Stomach (tissue), 8 donors: ENCODE measurements at regions not wholly inside any gene's neighbourhood (a gene's known extent, or its start where the extent isn't known, plus 50 kb on each side); places are given as distances from the start of the nearest gene placed in this dataset.

Experiments
- DNase-seq, 2 donors: peaks; one replicate each; pipeline versions ENCODE4 v3.0.0 to v3.0.0-alpha.2; 2013 to 2019
- H3K27ac ChIP-seq, 5 donors: fragments of 200-600 bp in 4 of 5; sonication (generic) in 4 of 5; one replicate each; pipeline ENCODE4 v1.5.1; 2013 to 2019; ENCODE audit warnings: mild to moderate bottlenecking in 1 of 5, moderate library complexity in 1 of 5
- H3K27me3 ChIP-seq, 3 donors: fragments of 200-600 bp; sonication (generic); one replicate each; pipeline ENCODE4 v1.5.1; 2017 to 2019; ENCODE audit warnings: mixed run types in 1 of 3
- H3K36me3 ChIP-seq, 4 donors: fragments of 200-600 bp; sonication (generic); 1 replicate in 3 of 4; 2 replicates in 1 of 4; pipeline ENCODE4 v1.5.1; 2016 to 2019
- H3K4me1 ChIP-seq, 4 donors: fragments of 200-600 bp; sonication (generic); one replicate each; pipeline ENCODE4 v1.5.1; 2016 to 2019
- H3K4me3 ChIP-seq, 4 donors: fragments of 200-600 bp; sonication (generic) in 3 of 4; one replicate each; pipeline ENCODE4 v1.5.1; 2016 to 2019; ENCODE audit warnings: mild to moderate bottlenecking in 1 of 4
- H3K9me3 ChIP-seq, 4 donors: fragments of 200-600 bp; sonication (generic); one replicate each; pipeline ENCODE4 v1.5.1; 2016 to 2019
- CTCF ChIP-seq, 7 experiments: fragments of 450-650 bp in 4 of 7; fragments of 200-600 bp in 3 of 7; sonication (generic) in 3 of 7; IDR thresholded peaks; one replicate each; pipeline ENCODE4 v1.5.1; 2016 to 2019; ENCODE audit warnings: antibody characterized with exemption in 7 of 7, control low read depth in 2 of 7, mild to moderate bottlenecking in 1 of 7
- EP300 ChIP-seq: sonication (generic); formaldehyde crosslinking; IDR thresholded peaks from one replicate; pipeline ENCODE4 v1.6.1; 2017; ENCODE audit warnings: antibody characterized with exemption
- POLR2A ChIP-seq, 4 donors: fragments of 450-650 bp; IDR thresholded peaks; one replicate each; pipeline ENCODE4 v1.6.1; 2016; ENCODE audit warnings: antibody characterized with exemption in 4 of 4, control low read depth in 2 of 4, mild to moderate bottlenecking in 1 of 4, moderate library complexity in 1 of 4
- POLR2AphosphoS5 ChIP-seq, 3 donors: sonication (generic); formaldehyde crosslinking; IDR thresholded peaks; one replicate each; pipeline ENCODE4 v1.6.1; 2016; ENCODE audit warnings: antibody characterized with exemption in 3 of 3
- WGBS, 5 donors: extraction: QIAGEN DNeasy Blood & Tissue Kit in 3 of 5; methylation state at CpG; one replicate each; pipeline versions ENCODE4 v1.1.5 to v1.1.7; 2013 to 2018; 5-methylcytosine and 5-hydroxymethylcytosine counted together
- intact Hi-C: fragments of 100-400 bp; cut with DNase I; formaldehyde crosslinking; loops from one replicate; pipeline ENCODE4 v1.15.1; 2023; ENCODE audit warnings: low total_unique reads
- donor health status: healthy with polysubstance abuse.
- donor health status: Bipolar disorder and iron deficiency.
- donor health status: healthy.

GRCh38 chr9:89805571-89806292, 200.9 kb downstream of the GADD45G start:
- peaks cover 0 to 15% (median 0%) of the 10 kb centered on the region in 4 donors for H3K4me1 ChIP-seq
- H3K27me3 ChIP-seq = no peaks in the 10 kb centered on the region
- intact Hi-C loops = no loop called here
- no peaks in the 10 kb centered on the region for H3K9me3 ChIP-seq
- no peak overlapping the region for H3K4me3 ChIP-seq
- H3K36me3 ChIP-seq = no peaks in the 10 kb centered on the region
- TF ChIP-seq EP300 = no peak
- TF ChIP-seq POLR2AphosphoS5 (IDR thresholded peaks at IDR 0.05) = no peak
- TF ChIP-seq CTCF (IDR thresholded peaks at IDR 0.05) = no peak
- no peak for TF ChIP-seq POLR2A (IDR thresholded peaks at IDR 0.05)
- no peak for DNase-seq
- WGBS, 5 donors = 88 to 93% (median 90%) methylated on average over 10 of the region's 10 CpGs
- H3K27ac ChIP-seq = no peak overlapping the region

- no peaks in the 10 kb centered on the region for H3K9me3 ChIP-seq
- H3K4me3 ChIP-seq = no peak overlapping the region
- WGBS, 5 donors = 77 to 95% (median 89%) methylated on average over 4 of the region's 4 CpGs
- no peak for DNase-seq
- peaks cover 0 to 15% (median 0%) of the 10 kb centered on the region in 4 donors for H3K4me1 ChIP-seq
- H3K36me3 ChIP-seq = no peaks in the 10 kb centered on the region
- H3K27me3 ChIP-seq = peaks cover 0 to 4% (median 0%) of the 10 kb centered on the region in 3 donors
- TF ChIP-seq POLR2AphosphoS5 (IDR thresholded peaks at IDR 0.05) = no peak
- TF ChIP-seq POLR2A (IDR thresholded peaks at IDR 0.05) = no peak
- TF ChIP-seq EP300 = no peak
- no peak for TF ChIP-seq CTCF (IDR thresholded peaks at IDR 0.05)
- intact Hi-C loops = no loop called here
- H3K27ac ChIP-seq = no peak overlapping the region
Observed at GRCh38 chr9:89806371-89807100, 201.7 kb downstream of the GADD45G start.

- 93 to 97% (median 95%) methylated on average over 5 of the region's 5 CpGs for WGBS, 5 donors
- intact Hi-C loops = no loop called here
Observed at GRCh38 chr9:89807101-89807395, 202.2 kb downstream of the GADD45G start.

GRCh38 chr9:89807682-89808075, 202.9 kb downstream of the GADD45G start:
- no peak for DNase-seq
- intact Hi-C loops = no loop called here
- no peak for TF ChIP-seq POLR2AphosphoS5 (IDR thresholded peaks at IDR 0.05)
- TF ChIP-seq EP300 = no peak
- no peak for TF ChIP-seq CTCF (IDR thresholded peaks at IDR 0.05)
- TF ChIP-seq POLR2A (IDR thresholded peaks at IDR 0.05) = no peak
- Histone ChIP-seq H3K36me3 (no peaks in the 10 kb centered on the region), H3K4me1 (peaks cover 0 to 7% (median 0%) of the 10 kb centered on the region in 4 donors), H3K27ac (no peak overlapping the region), H3K27me3 (peaks cover 0 to 15% (median 0%) of the 10 kb centered on the region in 3 donors), H3K4me3 (no peak overlapping the region), H3K9me3 (no peaks in the 10 kb centered on the region)
- 78 to 87% (median 84%) methylated on average over 2 of the region's 2 CpGs for WGBS, 5 donors

More at GRCh38 chr9:89807101-89807395, 202.2 kb downstream of the GADD45G start:
- Histone ChIP-seq H3K4me1 (peaks cover 0 to 13% (median 0%) of the 10 kb centered on the region in 4 donors), H3K4me3 (no peak overlapping the region), H3K27me3 (peaks cover 0 to 10% (median 0%) of the 10 kb centered on the region in 3 donors), H3K36me3 (no peaks in the 10 kb centered on the region), H3K27ac (no peak overlapping the region), H3K9me3 (no peaks in the 10 kb centered on the region)
- no peak for TF ChIP-seq CTCF (IDR thresholded peaks at IDR 0.05)
- TF ChIP-seq POLR2AphosphoS5 (IDR thresholded peaks at IDR 0.05) = no peak
- no peak for TF ChIP-seq EP300
- no peak for TF ChIP-seq POLR2A (IDR thresholded peaks at IDR 0.05)
- no peak for DNase-seq
